GM19467 (cell line): ENCODE measurements at regions not wholly inside any gene's neighbourhood (a gene's known extent, or its start where the extent isn't known, plus 50 kb on each side); places are given as distances from the start of the nearest gene placed in this dataset.
"Not testable (repeated sequence)": the region's sequence is repeated elsewhere in the genome, so short reads cannot be mapped to it uniquely, and the experiment has no call there.

Source experiments
- ATAC-seq: cut with Tn5 transposase; IDR thresholded peaks from one replicate; pipeline ENCODE4 v1.9.1; 2021; ENCODE audit warnings: mild to moderate bottlenecking, moderate library complexity; ENCODE audit not compliant: unreplicated experiment

DNA sequence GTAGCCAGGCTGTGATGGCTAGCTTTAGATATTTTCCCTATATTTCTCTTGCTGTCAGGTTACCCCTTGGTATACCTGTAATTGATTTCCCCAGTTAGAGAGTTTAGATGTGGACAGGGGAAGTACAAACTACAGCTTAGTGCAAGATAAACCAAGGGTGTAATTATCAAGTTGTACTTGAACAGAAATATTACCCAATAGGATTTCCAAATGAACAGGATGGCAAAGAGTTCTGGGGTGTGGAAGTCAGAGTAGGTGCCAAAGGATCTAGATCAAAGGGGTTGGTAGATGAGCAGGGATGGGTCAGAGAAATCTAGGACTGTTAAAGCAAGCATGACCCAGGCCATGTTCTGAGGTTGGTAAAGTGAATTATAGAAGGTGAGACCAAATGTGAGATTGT is 585.2 kb downstream of the CCDC85A start:
- no peak for ATAC-seq

DNA sequence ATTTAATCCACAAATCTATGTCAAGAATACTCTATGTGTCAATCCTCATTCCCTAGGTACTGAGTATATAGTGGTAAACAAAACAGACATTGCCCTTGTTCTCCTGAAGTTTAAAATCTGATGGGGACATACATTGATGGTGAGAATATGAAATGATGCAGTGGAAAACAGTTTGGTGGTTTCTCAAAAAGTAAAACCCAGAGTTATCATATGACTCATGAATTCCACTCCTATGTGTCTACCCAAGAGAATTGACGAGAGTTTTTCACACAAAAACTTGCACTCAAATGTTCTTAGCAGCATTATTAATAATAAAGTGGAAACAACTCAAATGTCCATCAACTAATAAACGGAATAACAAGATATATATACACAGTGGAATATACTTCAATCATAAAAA is 586.7 kb downstream of the CCDC85A start:
- no peak for ATAC-seq

DNA sequence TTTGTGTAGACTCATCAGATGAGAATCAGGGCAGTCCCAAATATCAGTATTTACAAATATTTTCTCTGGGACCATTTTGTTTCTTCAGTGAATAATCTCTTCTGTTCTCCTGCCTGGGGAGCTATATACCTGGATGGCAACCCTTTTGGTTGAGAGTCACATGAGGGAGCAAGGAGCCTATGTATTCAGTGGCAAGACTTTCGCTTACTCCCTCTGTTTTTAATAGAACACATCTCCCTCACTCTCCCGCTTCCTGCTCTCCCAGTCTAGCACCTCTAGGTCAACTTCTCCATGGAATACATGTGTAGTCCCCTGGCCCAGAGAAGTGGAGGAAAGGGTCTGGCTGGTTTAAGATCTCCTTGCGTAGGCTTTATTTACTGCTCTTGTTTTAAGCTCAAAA is 600.3 kb downstream of the CCDC85A start:
- ATAC-seq = no peak

DNA sequence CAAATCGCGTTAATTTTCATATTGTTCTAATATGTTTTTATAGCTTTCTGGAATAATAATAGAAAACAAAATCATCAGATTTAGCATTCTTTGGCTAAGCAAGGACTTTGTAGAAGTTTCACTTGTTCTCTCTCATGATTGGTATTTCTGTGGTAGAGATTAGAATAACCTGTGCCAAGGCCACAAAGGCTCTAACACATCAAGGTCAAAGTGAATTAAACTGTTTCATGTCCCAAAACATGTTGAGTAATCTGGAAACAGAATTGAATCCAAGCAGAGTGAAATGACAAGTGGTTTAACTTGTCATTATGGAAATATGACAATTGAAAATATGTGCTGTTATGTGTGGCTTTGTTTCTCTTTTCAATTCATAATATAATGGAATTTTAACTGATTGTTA is 617.4 kb downstream of the CCDC85A start:
- no peak for ATAC-seq

DNA sequence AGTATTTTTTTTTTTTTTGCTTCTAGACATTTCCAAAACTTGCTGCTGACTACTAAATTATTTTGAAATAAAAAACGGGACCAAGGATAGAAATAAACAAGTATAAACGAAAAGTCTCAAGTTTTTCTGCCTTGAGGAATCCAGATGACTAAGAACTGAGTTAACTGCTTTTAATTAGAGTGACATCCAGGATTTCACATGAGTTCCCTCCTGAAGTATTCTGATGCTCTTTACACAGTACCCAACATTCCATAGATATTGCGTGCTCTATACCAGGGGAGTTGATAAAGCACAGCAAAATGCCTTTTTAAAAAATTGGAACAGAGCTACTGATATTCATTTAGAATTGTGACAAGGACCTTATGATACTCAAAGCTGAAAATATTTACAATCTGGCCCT is 618.0 kb downstream of the CCDC85A start:
- ATAC-seq = no peak

DNA sequence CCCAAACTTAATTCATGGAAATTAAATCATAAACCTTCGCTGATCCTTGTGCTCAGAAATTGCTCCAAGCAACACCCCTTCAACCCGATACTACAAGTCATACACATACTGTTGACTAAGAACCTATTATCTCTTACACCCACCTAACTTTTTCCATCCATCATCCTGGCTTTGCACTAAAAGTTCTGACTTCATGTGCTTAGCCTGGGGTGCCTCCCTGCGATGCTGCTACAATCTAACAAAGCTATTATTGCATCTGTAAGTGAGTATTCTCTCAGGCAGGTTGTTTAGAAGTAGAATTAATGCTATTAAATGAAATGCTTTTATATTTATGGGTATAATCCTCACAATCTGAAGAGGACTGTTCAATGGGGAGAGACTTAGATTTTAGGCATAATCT is 619.8 kb downstream of the CCDC85A start:
- no peak for ATAC-seq

DNA sequence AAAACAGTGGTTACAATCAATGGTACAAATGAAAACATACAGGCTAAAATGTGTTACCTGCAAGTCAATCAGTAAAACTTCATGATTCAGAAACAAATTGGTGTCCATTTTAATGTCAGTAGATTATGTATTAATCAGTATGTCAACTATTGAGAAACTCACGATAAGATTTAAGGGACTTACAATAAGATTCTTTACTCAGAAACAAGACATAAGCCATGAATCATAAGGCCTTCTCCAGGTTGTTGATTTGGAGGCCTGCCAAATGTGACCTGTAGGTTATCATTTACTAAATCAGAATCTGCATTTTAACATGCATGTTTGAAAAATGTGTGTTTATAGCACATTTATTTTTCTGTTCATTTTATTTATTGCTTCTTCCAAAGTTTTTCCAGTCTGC is 623.1 kb downstream of the CCDC85A start:
- no peak for ATAC-seq

DNA sequence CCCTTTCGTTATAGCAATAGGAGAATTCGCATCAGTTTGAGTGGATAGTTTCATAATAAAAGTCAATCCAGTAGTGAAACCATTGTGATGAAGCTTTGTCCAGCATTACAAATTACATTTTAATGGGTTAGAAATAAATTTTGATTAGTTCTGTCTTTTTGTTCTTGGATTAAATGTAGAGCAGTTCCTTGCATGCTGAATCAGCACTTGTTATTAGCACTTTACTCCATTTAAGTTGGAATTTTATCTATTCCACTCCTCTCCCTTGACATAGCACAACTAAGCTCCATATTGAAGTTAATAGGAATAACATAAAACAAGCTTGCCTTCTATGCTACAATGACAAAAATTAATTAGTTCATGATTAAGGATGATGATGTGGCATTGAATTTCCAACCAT is 624.1 kb downstream of the CCDC85A start:
- no peak for ATAC-seq

DNA sequence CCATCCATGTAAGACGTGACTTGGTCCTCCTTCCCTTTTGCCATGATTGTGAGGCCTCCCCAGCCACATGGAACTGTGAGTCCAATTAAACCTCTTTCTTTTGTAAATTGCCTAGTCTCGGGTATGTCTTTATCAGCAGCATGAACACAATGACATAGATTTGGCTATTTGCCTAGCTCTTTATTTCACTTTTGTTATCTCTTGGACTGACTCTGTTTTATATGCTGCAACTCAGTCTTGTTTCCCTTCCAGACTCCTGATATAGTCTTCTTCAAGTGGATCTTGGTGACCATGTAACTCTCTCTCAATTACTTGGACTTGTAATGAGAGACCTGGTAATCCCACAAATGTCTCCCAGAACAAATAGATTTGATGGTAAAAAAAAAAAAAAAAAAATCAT is 627.6 kb downstream of the CCDC85A start:
- no peak for ATAC-seq

DNA sequence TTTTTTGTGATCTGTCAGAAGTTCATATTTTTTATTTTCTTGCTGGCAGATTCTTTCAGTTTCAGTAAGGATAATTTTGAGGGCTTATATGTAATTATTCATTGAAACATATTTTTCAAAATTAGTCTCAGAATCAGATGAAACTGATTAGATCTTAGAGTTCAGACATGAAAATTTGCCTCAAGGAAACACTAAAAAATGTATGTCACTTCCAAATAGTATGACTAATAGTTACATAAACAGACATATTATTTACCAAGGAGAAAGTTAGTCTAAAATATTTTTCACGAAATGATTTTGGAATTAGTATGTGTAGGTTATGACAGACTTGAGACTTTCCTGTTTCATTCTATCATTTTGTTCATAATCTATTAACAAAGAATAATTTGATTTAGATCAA is 628.6 kb downstream of the CCDC85A start:
- ATAC-seq = no peak

DNA sequence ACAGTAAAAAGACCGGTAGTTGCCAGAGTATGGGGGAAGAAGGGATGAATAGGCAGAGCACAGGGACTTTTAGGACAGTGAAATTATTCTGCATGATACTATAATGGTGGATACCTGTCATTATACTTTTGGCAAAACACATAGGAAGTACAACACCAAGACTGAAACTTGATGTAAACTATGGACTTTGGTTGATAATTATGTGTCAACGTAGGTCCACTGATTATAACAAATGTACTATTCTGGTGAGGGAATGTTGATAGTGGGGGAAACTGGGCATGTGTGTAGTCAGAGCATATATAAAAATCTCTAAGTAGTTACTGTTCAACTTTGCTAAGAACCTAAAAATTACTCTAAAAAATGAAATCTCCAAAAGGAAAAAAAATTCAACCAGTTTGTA is 629.7 kb downstream of the CCDC85A start:
- ATAC-seq = no peak

DNA sequence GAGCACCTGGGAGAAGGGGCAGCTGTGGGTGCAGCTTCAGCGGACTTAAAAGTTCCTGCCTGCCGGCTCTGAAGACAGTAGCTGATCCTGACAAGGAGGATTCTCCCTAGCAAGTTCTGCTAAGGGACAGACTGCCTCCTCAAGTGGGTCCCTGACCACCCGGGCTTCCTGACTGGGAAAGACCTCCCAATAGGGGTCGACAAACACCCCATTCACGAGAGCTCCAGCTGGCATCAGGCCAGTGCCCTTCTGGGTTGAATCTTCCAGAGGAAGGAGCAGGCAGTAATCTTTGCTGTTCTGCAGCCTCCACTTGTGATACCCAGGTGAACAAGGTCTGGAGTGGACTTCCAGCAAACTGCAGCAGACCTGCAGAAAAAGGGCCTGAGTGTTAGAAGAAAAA is 632.9 kb downstream of the CCDC85A start:
- ATAC-seq = no peak

DNA sequence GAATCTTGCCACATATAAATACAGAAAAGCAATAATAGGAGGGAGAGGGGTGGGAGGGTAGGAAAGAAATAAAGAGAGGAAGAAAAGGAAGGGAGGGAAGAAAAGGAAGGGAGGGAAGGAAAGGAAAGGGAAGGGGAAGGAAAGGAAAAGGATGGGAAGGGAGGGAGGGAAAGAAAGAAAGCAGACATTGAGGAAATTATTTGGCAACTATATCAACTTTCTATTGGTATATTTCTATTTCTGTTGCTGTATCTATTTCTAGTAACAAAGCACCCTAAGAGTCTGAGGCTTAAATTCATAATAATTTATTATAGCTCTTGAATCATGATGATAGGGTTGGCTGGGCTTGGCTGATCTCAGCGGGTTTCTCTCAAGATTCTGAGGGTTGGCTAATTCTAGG is 648.0 kb downstream of the CCDC85A start:
- ATAC-seq = no peak

DNA sequence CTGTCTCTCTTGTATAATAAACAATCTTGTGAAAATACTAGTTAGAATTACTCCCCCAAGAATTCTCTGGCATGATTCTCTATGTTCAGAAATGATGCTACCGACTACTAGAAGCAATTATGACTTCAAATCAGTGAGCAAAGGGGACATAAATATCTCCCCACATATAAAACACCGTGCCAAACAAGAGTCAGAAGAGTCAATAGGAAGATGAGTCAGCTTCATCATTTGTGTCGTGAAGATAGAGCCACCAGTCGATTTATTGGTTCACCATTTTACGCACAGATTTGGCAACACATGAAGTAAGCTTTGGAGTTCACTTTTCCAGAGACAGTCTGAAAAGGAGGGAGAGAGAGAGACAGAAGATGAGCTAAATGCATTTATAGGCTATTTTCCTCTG is 650.9 kb downstream of the CCDC85A start:
- ATAC-seq = no peak

DNA sequence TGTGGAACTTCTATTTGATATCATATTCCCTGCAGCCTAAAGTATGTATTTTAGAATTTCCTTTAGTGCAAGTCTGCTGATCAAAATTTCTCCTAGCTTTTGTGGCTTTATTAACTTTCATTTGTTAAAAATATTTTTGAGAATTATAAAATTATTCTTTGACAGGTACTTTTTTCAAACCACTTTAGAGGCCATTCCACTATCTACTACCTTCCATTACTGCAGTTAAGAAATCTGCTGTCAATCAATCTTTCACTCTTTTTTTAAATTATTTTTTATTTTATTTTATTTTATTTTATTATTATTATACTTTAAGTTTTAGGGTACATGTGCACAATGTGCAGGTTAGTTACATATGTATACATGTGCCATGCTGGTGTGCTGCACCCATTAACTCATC is 656.2 kb downstream of the CCDC85A start:
- ATAC-seq = not testable (repeated sequence)

DNA sequence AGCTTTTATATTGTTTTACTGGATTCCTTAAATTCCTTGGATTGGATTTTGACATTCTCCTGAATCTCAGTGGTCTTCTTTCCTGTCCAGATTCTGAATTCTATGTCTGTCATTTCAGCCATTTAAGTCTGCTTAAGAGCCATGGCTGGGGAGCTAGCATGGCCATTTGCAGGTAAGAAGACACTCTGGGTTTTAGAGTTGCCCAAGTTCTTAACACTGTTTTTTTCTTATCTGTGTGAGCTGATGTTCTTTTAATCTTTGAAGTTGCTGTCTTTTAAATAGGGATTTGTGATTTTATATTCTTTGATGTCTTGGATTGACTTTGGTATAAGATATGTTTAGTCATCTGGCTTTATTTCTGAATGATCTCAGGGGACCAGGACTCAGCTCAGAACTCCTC is 677.2 kb downstream of the CCDC85A start:
- ATAC-seq = no peak

DNA sequence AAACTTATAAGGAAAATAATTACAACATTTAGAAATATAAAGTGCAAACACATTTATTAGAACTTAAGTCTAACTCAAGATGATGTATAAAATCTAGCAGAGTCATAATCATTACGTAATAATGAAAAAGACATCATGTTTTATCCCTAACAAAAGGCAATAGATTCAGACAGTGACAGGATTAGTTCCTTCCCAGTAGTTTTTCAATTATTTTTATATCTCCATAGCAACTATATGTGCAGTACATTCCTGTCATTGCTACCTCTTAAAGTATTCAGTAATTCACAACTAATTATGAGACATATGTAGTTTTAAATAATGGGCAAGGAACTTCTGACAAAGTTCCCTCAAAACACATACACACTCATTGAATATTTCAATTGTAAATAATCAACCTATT is 687.9 kb downstream of the CCDC85A start:
- ATAC-seq = no peak

DNA sequence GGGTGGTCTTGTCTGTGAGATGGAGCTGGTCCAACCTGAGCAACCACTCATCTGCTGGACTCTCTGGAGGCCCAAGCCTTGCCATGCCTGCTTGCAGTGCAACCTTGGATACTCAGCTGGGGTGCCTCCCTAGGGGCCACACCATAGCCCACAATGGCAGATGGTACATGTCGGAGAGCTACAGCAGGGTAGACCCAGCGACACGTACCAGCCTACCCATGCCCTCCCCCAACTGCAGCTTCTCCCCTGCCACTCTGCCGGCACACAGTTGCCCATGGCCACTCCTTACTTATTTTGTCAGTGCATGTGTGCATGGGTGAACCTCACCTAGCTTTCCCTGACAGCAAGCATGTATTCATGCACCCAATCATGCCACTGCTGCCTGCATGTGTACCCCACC is 690.9 kb downstream of the CCDC85A start:
- no peak for ATAC-seq

DNA sequence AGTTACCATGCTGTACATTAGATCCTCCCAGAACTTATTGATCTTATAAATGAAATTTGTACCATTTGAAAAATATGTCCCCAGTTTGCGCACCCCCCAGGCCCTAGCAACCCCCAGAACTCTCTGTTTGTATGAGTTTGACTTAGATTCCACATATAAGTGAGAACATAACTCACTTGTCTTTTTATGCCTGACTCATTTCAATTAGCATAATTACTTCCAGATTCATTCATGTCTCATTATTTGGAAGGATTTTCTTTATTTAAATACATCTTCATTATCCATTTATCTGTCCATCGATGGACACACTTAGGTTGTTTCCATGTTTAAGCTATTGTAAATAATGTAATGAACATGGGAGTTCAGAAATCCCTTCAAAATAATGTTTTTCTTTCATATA is 705.9 kb downstream of the CCDC85A start:
- no peak for ATAC-seq

DNA sequence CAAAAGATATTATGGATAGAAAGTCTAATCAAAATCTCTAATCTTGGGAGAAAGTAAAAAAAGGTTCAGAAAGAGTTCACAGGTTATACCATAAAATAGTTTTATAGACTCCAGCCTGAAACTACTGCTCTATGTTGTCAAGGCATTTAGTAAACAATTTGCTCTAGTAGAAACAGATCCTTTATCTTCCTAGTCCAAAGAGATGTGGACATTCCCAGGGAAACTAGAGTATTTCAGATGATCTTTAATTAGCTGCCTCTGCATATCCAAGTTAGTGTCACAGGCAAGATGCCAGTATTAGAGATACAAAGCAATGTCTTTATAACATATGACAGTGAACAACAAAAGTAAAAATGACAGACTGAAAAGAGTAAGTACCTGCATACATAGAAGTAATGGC is 708.6 kb downstream of the CCDC85A start:
- ATAC-seq = no peak

DNA sequence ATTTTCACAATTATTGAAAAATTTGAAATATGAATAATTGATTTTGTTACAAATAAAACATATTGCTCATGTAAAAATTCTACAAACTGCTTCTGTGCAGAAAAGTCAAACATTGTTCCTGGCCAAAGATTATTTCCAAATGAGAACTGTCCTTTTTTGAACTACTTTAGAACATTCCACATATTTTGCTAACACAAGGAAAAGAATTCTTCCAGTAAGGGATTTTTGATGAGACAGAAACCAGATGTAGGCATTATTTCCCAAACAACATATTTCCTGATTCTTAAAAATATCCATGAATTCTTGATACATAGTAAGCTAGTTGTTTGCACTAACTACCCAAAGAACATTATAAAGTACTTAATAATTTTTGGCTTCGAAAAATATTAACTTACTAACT is 715.2 kb downstream of the CCDC85A start:
- ATAC-seq = no peak

DNA sequence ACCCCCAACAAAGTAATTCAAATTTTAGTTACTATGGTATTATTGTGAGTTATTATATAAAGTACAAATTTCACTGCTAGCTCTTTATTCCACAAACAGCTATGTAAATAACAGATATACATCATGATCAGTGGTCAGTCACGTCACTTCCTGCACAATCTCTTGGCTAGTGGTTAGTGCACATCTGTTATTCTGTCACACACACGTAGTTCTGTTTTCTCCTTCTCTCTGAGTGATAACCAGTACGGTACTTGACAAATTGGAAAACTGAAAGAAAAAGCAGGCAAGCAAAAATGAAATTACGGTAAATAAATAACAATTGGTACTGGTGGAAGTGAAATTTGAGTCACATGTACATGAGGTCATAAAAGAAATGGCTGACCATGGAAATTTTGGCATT is 728.7 kb downstream of the CCDC85A start:
- no peak for ATAC-seq

DNA sequence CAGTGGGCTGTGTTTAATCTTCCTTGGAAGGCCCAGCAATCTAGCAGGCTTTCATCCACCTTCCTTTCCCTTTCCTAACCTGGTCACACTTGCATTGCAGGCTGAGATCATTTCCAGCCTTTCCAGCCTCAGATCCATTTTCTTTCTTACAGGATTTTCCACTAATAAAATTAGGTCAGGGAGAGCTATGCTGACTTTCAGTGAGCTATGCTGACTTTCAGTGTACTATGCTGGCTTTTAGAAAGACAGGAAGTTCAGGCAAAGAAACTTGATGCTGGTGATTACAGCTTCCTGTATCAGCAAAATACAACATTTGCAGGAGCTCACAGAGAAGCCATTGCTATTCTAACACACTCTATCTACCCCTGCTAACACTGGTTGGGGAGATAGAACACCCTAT is 735.0 kb downstream of the CCDC85A start:
- ATAC-seq = no peak

DNA sequence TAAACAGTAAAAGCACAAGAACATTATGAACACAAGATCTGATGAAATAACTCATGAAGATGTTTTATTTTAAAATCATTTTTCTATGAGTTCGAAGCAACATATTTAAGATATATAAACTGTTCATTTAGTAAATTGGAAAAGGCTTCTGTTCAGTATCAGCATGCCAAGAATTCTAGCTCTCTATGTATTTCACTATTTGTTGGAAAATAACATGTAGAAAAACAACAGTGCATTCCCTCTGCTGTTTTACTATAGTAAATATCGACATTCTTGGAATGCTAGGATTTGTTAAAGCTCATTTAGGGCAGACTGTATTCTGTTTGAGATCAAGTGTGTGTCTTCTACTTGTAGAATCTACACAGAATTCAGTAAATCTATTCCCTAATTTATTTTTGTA is 750.2 kb downstream of the CCDC85A start:
- no peak for ATAC-seq
